GM21526 (cell line): ENCODE measurements at regions not wholly inside any gene's neighbourhood (a gene's known extent, or its start where the extent isn't known, plus 50 kb on each side); places are given as distances from the start of the nearest gene placed in this dataset.

Experiments used
- ATAC-seq: cut with Tn5 transposase; IDR thresholded peaks from one replicate; pipeline ENCODE4 v1.9.1; 2021; ENCODE audit warnings: moderate library complexity; ENCODE audit not compliant: unreplicated experiment, low FRiP score

DNA sequence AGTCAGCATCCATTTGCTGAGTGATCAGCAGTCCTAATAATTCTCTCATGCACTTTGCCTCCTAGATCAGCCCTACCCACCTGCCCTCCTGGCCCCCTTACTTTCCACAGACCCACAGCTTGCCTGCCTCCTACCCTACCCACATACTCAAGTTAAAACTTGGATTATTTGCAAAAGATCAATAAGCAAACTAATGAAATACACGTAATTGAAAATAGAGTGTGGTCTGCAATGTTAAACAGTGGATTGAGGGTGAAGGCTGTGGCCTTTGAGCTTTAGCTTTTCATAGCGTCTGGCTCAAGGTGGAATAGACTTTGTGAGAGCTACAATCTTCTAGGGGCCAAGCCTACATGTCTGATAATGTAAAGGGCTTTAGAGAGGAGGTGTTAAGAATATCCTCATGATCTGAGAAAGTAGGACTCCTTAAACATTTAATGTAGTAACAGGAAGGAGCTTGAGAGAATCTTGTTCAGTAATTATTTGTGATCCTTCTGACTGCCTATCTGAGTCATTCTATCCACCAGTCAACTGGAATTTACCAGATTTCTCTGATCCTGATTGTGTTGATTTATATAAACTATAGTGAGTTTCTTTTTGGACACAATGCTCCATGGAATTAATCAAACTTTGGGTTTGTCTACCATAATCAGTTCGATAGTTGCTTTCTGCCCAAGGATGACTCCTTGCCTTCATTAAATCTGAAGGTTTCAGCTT lies 310.0 kb downstream of the HRH4 start:
- no peak for ATAC-seq

GRCh38 chr18:24771300-24771699 lies 310.9 kb downstream of the HRH4 start:
- no peak for ATAC-seq

DNA sequence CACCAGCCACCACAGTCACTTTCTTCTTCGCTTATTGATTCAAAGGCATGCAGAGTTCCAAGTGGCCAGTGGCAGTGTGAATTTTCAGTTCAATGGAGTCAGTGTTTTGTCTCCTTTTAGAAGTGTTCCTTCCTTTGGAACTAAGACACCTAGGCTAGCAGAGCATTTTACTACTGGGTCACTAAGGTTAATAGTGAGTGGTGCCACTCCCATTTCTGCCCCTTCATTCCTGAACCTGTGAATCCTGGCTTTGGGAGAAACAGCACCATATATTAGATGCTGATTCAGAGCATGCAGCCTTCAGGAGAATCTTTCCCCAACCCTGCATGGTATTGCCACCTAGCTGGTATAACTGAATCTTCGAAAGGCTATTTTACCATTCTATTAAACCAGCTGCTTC lies 312.7 kb downstream of the HRH4 start:
- ATAC-seq, result no peak

GRCh38 chr18:24776019-24776418 lies 315.6 kb downstream of the HRH4 start:
- ATAC-seq, result no peak

DNA sequence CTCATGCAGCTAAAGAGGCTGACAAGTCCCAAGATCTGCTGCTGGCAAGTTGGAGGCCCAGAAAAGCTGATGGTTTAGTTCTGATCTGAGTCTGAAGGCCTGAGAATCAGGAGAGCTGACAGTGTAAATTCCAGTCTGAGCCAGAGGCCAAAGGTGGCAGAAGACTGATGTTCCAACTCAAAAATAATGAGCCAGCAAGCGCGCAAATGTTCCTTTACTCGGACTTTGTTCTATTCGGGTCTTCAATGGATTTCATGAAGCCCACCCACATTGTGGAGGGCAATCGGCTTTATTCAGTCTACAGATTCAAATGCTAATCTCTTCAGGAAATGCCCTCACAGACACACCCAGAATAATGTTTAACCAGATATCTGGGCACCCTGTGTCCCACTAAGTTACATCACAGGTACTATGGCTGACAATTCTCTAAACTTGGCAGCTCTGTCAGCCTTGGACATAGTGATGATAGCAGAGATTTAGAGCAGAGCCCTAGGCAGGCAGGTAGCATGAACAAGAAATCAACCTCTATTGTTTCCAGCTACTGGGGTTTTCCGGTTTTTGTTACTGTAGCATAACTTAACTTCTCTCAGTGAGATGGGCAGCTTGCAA lies 318.5 kb downstream of the HRH4 start:
- no peak for ATAC-seq

DNA sequence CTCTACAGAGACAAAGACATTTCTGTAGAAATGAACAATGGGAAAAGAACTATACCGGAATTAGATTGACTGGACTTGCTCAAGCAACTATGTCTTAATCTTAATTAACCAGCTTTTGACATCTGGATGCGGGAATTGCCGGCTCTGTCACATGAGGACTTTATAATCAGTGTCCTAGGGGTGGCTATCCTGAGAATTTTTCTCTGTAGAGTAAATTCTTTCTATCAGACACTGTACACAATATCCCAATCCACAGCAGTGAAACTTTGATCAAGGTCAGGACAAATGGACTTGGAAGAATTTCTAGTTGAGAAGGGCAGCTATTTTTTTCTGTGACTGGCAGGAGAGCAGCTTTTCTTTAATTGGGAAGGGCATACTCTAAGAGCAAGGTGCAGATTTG lies 322.1 kb downstream of the HRH4 start:
- no peak for ATAC-seq

GRCh38 chr18:24785019-24785418 lies 324.6 kb downstream of the HRH4 start:
- no peak for ATAC-seq

- no peak for ATAC-seq
Measured at GRCh38 chr18:24786027-24786426, 325.6 kb downstream of the HRH4 start.

DNA sequence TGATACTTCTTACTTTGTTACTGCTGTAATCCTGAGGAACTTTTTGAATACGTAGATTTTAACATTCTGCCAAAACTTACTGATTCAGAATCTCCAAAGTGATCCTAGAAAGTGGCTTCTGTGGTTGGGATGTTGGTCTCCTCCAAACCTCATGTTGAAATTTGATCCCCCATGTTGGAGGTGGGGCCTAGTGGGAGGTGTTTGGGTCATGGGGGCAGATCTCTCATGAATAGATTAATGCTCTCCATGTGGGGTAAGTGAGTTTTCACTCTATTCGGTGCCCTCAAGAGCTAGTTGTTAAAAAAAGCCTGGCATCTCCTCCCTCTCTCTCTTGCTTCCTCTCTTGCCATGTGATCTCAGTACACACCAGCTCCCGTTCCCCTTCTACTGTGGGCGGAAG lies 329.9 kb downstream of the HRH4 start:
- no peak for ATAC-seq

DNA sequence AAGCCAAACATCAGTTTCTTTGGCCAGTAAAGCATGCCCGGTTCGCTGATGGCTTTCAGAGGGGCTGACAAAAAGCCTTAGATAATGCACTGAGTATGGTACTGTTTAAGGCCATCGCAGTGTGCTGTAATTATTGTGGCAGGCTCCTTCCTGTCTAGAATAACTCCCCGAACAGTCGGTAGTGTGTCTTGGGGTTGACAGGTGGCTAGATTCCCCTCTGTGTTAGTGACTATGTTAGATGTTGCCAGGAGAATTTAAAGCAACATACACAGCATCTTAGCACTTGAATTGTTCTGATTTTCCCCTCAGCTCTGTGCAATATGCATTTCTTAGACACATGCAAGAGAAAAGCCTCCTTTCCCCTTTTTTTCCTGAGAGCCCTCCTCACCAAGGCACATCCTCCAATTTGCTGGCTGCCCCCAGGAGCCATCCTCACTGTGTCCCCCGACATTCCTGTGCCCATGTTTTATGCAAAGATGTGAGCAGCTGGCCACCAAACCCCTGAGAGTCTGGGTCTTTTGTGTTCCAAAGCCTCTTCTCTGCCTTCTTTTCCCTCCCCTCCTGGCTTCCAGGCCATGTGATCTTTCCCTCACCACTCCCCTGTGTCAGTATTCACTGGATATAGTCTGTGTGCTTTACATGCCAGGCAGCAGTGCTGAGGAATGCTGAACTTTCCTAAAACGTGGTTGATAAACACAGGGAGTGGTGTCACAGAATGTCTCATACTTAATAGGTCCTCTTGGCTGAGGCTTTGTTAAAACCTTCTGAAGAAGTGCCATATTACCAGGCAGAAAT lies 331.5 kb downstream of the HRH4 start:
- ATAC-seq, result no peak

- no peak for ATAC-seq
Measured at GRCh38 chr18:24793742-24794141, 333.3 kb downstream of the HRH4 start.

DNA sequence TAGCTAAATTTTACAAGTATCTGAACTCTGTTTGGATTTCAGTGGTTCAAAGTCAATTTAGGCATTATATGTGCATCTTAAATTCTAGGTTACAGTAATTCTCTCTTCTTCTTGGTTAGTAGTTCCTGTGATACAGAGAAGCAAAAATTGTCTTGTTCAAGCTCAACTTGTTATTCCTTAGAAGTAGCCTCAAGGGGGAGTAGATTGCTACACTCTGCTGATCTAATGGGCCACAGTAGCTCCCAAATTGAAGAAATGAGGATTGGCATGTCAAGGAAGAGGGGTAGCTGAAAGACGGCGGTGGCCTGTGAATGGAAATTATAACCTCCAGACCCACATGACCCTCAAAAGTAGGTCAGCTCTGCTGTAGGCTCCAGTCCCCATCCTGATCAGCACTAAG lies 334.7 kb downstream of the HRH4 start:
- no peak for ATAC-seq

- ATAC-seq, result no peak
Measured at GRCh38 chr18:24797981-24798380, 337.5 kb downstream of the HRH4 start.

- ATAC-seq, result no peak
Measured at GRCh38 chr18:24799176-24799575, 338.7 kb downstream of the HRH4 start.

DNA sequence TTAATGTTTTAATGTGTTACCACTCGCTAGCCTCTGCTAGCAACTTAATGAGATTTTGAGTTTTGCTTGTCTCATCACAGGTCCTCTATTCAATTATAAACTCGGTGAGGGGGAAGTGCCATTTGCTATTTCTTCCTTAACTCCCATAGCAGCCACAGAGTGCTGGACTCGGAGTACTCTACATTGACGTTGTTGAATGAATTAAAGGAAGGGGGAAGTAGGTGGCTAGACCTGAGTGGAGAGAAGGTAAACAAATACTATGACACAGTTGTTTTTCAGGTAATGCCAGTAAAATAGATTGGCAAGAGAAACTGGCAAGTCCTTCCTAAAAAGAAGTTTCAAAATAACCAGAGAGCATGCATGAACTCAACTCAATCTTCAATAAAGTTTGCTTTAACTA lies 339.3 kb downstream of the HRH4 start:
- no peak for ATAC-seq

DNA sequence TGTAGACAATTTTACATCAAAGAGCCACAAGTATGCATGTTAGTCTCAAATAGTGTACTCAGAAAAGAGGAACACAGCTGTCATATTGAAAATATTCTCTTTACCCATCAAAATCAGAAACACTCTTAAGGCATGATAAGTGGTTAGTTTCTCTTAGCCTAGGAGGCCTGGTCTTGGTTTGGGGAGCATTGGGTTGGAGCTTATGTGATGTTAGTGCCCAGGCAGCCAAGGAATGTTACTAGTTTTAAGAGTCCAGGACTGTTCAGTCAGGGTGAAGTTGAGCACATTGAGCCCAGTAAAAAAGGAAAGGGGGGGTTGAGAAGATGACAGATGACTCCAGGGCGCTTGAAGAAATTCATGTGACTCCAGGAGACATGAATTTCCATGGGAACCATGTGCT lies 340.6 kb downstream of the HRH4 start:
- no peak for ATAC-seq

DNA sequence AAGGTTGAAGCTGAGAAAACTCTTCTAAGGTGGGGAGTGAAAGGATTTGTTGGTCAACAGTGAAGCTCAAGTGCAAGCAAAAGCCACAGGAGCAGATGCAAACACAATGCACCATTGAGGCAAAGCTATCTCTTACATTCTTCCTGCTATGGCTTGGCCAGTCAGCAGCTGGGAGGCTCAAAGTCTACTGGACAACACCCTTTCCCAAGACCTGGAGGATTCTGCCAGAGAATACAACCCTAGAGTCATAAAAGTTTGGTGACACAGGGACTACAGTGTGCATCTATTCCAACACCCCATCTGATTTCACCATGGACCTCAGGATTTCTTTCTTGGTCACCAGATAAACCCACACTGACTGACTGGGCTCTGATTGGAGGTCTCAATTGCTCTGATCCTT lies 342.0 kb downstream of the HRH4 start:
- no peak for ATAC-seq

- ATAC-seq, result no peak
Measured at GRCh38 chr18:24805156-24805555, 344.7 kb downstream of the HRH4 start.

DNA sequence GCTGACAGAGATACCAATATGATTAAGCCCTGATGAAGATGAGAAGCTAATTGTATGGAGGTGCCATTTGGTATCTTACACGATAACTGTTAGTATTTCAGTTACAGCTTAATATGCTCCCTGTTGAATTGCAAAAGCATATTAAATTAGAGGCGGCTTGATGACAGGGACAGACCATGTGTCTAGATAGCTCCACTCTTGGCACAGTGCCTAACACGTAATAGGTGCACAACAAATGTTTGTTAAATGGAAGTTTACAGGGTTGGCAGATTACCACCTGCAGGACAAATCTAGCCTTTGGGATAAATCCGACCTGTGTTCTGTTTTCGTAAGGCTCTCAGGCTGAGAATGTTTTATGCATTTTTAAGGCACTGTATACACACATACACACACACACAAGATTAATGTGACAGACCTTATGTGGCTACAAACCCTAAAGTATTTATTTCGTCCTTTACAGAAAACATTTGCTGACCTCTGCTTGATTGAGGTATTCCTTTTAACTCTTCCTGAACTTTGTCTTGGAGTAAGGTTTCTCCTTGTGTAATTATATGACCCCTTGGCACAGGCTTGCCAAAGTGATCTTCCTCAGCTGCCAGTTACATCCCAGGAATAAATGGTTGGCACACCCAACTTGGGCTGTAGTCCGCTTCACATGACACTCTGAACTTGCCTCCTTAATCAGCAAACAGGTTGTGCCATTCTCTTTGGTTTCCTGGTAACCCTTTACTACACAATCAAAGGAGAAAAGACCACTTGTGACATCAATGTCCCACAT lies 348.9 kb downstream of the HRH4 start:
- no peak for ATAC-seq

- ATAC-seq, result no peak
Measured at GRCh38 chr18:24810561-24811305, 350.3 kb downstream of the HRH4 start.
